LHCN-M2 (cell line): ENCODE measurements at regions not wholly inside any gene's neighbourhood (a gene's known extent, or its start where the extent isn't known, plus 50 kb on each side); places are given as distances from the start of the nearest gene placed in this dataset.

Experiments used
- DNase-seq: peaks from one replicate; pipeline ENCODE4 v3.0.0-alpha.2; 2012; ENCODE audit warnings: low read depth

GRCh38 chr22:34976886-34977285, 89.1 kb upstream of the ISX start:
- no peak for DNase-seq

GRCh38 chr22:34986523-34986922, 79.4 kb upstream of the ISX start:
- DNase-seq, result no peak

GRCh38 chr22:34992672-34993071, 73.3 kb upstream of the ISX start:
- no peak for DNase-seq

GRCh38 chr22:34993548-34993947, 72.4 kb upstream of the ISX start:
- no peak for DNase-seq

GRCh38 chr22:34997633-34998299, 68.2 kb upstream of the ISX start:
- DNase-seq, result no peak

GRCh38 chr22:34998921-34999320, 67.0 kb upstream of the ISX start:
- no peak for DNase-seq

GRCh38 chr22:35008213-35008612, 57.7 kb upstream of the ISX start:
- DNase-seq, result no peak

- no peak for DNase-seq
Measured at GRCh38 chr22:35010543-35010942, 55.4 kb upstream of the ISX start.

- no peak for DNase-seq
Measured at GRCh38 chr22:35014812-35015211, 51.1 kb upstream of the ISX start.
